NCI-H1092 treated with DMSO at 0.1 percent for 48 hours (cell line): ENCODE measurements at regions not wholly inside any gene's neighbourhood (a gene's known extent, or its start where the extent isn't known, plus 50 kb on each side); places are given as distances from the start of the nearest gene placed in this dataset.
A peak's percentile ranks its signal among the peaks of the same experiment; 100 is the strongest.

Experiments
- DNase-seq: peaks from one replicate; lab custom pipeline; 2025; lab: John Stamatoyannopoulos, UW

GRCh38 chr6:88349511-88349910, 183.4 kb upstream of the CNR1 start:
- no peak for DNase-seq

DNA sequence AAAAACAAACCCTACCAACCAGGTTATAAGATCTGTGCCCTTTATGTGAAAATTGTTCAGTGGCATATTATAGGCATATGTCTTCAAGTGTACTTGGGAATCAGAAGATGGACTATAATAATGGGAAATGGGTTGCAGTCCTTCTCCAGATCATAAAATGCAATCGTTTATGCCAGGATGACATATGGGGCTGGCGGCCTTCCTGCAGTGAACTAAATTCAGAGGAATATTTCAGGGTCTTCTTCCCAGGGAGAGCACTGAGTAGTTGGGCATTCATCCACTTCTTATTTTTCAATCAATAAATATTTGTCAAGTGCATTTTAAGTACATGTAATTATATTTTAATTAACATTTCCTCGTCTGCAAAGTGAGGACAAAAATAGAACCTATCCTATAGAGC, 176.2 kb upstream of the CNR1 start:
- peak; percentile 31 for DNase-seq

DNA sequence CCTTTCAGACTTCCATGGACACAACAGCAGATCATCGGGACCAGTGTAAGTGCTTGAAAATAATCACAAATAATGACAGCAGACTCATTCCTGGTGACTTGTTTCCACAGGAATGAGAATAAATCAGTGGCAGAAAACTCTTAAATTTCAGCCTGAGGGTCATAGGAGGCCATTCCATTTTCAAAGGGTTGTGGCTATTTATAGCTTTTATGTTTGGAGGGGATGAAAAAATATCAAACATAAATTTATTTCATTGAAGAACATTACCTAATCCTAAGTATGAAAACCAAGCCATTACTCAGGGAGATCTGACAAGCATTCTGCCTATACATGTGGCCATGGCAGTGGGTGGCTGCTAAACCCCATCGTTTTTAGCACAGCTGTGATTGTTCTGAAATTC, 173.6 kb upstream of the CNR1 start:
- DNase-seq = no peak

DNA sequence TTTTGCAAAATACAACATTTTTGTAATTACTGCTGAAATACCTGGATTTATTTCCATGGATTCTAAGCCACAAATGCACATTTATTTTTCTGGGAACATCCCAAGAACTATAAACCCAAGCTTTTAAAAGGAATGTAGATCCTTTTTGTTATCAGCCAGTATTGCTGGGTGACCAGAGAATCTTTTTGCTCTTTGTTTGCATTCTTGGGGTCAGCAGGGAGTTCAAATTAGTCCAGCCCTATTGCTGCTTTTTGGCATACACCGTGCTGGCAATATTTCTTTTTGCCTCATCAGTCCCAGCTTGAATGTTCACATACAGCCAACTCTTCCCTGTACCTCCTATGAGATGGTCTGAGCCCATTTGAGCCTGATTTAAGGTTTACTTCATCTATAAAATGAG, 155.2 kb upstream of the CNR1 start:
- DNase-seq = no peak

- DNase-seq = no peak
These were observed 145.4 kb upstream of the CNR1 start for GRCh38 chr6:88311561-88311960.

- DNase-seq = no peak
These were observed 138.4 kb upstream of the CNR1 start for GRCh38 chr6:88304520-88304919.

- no peak for DNase-seq
These were observed 136.7 kb upstream of the CNR1 start for GRCh38 chr6:88302769-88303225.

DNA sequence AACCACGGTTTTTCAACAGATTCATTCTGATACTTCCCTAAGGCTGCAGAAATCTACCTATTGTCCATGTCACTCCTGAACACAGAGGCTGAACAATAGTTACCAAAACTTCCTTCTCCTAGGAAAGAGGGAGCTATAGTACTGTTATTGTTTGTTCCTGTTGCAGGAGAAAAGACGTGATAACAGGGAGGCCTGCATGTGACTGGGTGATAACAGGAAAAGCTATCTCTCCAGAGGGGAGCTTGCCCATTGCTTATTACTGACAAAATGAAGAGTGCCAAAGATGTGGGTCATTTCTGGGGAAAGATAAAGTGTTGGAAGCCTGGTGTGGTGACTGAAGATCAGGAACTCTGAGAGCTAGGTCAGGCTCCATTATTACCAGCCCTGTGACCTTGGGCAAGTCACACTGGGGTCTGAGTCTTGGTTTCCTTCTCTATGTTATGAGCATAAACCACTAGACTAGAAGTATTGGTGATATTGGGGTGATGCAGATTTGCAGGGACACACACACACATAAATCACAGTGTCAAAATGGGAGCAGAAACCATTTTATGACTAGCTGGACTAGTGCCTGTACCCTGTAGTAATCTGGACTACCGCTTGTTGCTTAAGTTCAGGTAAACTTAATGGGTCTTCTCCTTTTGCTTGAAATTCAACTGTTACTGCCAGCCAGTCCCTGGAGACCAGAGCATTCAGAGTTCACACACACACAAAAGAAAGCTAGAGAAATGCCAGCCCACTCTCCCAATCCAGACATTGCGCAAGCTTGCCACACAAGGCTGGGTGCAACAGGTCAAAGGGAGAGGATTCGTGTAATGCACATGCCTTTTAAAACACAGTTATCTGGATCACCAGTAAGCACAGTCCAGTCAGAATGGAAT, 136.0 kb upstream of the CNR1 start:
- no peak for DNase-seq

GRCh38 chr6:88301256-88301655, 135.1 kb upstream of the CNR1 start:
- no peak for DNase-seq

- DNase-seq = no peak
These were observed 132.1 kb upstream of the CNR1 start for GRCh38 chr6:88298066-88298845.

DNA sequence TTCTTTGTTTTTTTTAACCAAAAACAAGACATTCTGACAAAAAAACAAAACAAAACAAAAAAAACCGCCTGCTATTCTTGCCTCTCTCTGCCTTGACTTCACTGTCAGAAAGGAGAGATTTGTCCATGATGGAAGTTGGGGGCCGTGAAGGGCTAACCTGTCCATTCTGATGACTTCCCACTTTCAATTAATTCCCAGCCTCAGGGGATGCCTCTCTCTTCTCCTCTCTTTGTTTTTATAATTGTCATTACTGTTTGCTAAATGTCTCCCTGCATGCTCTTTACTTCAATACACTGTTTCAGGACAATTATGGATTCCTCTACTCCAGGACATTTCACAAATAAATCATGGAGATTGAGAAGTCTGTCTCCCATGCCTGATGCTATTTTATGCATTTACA, 130.5 kb upstream of the CNR1 start:
- DNase-seq = no peak

GRCh38 chr6:88295663-88296062, 129.5 kb upstream of the CNR1 start:
- no peak for DNase-seq

GRCh38 chr6:88294702-88295101, 128.6 kb upstream of the CNR1 start:
- DNase-seq = no peak

GRCh38 chr6:88290411-88290810, 124.3 kb upstream of the CNR1 start:
- no peak for DNase-seq

- no peak for DNase-seq
These were observed 121.5 kb upstream of the CNR1 start for GRCh38 chr6:88287696-88288095.

DNA sequence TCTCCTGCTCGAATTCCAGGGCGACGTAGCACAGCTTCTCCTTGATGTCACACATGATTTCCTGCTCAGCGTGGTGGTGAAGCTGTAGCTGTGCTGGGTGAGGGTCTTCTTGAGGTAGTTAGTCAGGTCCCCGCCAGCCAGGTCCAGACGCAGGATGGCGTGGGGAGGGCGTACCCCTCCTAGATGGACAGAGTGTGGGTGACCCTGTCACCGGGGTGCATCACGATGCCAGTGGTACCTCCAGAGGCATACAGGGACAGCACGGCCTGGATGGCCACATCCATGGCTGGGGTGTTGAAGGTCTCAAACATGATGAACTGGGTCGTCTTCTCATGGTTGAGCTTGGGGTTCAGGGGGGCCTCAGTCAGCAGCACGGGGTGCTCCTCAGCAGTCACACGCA, 110.2 kb upstream of the CNR1 start:
- no peak for DNase-seq

DNA sequence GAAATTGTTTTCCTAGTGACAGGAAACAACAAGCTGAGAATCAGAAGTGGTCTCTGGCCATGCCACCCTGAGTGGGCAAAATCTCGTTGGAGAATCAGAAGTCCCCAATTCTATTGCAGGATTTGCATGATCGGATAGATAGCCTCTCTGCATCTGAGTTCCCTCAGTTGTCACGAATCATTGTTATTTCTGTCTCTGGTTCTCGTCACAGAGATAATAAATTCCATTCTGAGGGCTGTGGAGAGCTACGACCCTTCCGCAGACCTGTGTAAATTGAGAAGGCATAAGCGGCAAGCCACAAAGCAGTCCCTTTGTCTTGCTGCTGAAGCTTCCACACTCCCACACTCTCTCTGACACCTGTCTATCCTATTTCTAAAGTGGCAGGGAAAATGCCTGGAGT, 102.4 kb upstream of the CNR1 start:
- no peak for DNase-seq

DNA sequence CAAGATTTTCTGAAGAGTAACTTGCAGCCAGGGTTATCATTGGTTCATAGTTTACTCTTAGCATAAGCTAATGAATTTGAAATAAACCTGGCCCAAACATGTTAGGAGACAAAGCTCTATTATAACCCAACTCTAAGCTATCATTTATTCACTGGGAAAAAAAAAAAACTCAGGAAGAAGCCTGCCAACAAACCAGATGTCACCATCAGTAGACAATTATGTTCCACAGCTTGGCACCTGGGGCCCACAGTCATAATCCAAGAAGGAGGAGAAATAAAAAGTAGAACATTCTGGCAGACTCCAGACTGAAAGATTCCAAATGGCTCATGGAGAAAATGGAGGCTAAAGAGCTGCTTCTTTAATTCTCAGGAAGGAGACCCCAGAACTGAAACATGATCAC, 100.0 kb upstream of the CNR1 start:
- DNase-seq = no peak

GRCh38 chr6:88263591-88263990, 97.4 kb upstream of the CNR1 start:
- DNase-seq = no peak

DNA sequence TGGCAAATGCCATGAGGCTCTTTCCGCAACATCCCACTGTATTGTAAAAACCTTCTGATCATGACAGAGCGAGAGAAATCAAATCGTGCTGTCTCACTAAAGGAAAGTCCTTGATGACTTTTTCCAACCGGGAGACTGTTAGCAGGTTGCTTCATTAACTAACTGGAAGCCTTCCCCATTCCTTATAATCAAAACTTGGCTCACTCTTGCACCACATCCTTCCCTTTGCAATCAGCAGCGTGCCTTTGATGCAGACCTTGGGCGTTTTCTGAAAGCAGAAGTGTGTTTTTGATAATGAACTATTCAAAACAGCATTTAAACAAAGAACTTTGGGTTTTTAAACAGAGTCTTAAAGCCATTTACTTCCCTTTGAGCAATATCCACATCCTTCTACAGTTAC, 96.2 kb upstream of the CNR1 start:
- no peak for DNase-seq

DNA sequence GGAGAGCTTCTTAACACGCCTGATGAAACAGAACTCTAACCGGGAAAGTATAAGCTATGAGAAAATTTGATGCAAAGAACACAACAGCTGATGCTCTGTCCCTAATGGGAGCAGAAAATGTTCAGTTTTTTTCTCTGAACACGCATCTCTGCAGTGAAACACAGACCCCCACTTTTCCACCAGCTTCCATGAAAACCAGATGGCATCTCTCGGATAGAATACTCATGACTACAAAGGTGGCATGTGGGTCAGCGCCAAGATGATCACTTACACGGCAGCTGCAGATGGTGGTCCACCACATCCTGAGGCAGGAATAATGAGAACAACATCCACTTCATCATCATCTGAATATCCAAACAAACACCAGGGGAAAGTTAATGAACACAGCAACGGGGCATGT, 85.2 kb upstream of the CNR1 start:
- DNase-seq = peak; percentile 34

- DNase-seq = no peak
These were observed 82.7 kb upstream of the CNR1 start for GRCh38 chr6:88248709-88249321.

- no peak for DNase-seq
These were observed 80.5 kb upstream of the CNR1 start for GRCh38 chr6:88246654-88247053.
